SK-N-SH (cell line): ENCODE measurements at regions not wholly inside any gene's neighbourhood (a gene's known extent, or its start where the extent isn't known, plus 50 kb on each side); places are given as distances from the start of the nearest gene placed in this dataset.

Experiments
- CTCF ChIP-seq: fragments of 200-600 bp; sonication (generic); IDR thresholded peaks from 2 replicates; pipeline ENCODE4 v1.6.1; 2017; ENCODE audit warnings: antibody characterized with exemption, mild to moderate bottlenecking, moderate library complexity
- EP300 ChIP-seq, 2 experiments: IDR thresholded peaks; 2 replicates each; pipeline versions ENCODE4 v1.4.0 to v1.6.1; 2012; ENCODE audit warnings: borderline replicate concordance in 1 of 2, low read depth in 1 of 2, low read length in 1 of 2
- EZH2phosphoT487 ChIP-seq: fragments of 200-600 bp; sonication (generic); IDR thresholded peaks from 2 replicates; pipeline ENCODE4 v1.6.1; 2017; ENCODE audit warnings: low read depth, mixed run types, mild to moderate bottlenecking, antibody characterized with exemption, moderate library complexity, borderline replicate concordance
- GABPA ChIP-seq: IDR thresholded peaks from 2 replicates; pipeline ENCODE4 v1.4.0; 2012; ENCODE audit warnings: low read depth, mild to moderate bottlenecking
- GATA2 ChIP-seq: sonication (generic); formaldehyde crosslinking; IDR thresholded peaks from 2 replicates; pipeline ENCODE4 v1.5.0; 2020; ENCODE audit warnings: mild to moderate bottlenecking, missing genetic modification reagents
- REST ChIP-seq: IDR thresholded peaks from 2 replicates; pipeline ENCODE4 v1.6.1; 2012; ENCODE audit warnings: mild to moderate bottlenecking, low read depth, low read length, moderate library complexity
- RXRA ChIP-seq: IDR thresholded peaks from 2 replicates; pipeline ENCODE4 v1.4.0; 2012; ENCODE audit warnings: low read depth, mild to moderate bottlenecking, borderline replicate concordance
- TCF12 ChIP-seq: IDR thresholded peaks from 2 replicates; pipeline ENCODE4 v1.4.0; 2012
- ZBTB33 ChIP-seq: IDR thresholded peaks from 2 replicates; pipeline ENCODE4 v1.4.0; 2012; ENCODE audit warnings: low read depth, borderline replicate concordance

- TF ChIP-seq RXRA (no peak), CTCF (no peak), GABPA (no peak), EZH2phosphoT487 (no peak), GATA2 (no peak), EP300 (IDR thresholded peaks at IDR 0.05; ENCODE audit: borderline replicate concordance in 1 of 2, low read depth in 1 of 2, low read length in 1 of 2) (no peak), TCF12 (no peak), REST (no peak), ZBTB33 (no peak)
Observed at GRCh38 chr12:48276621-48277020, 73.5 kb upstream of the OR10AD1 start.
